Bronchial epithelial cell (primary cell): ENCODE measurements at regions not wholly inside any gene's neighbourhood (a gene's known extent, or its start where the extent isn't known, plus 50 kb on each side); places are given as distances from the start of the nearest gene placed in this dataset.

Experiments
- DNase-seq: peaks from one replicate; pipeline ENCODE4 v3.0.0-alpha.2; 2010; ENCODE audit warnings: low read depth
- FAIRE-seq: peaks from 2 replicates; lab custom pipeline; 2011; peaks lifted over from hg19 to GRCh38; lab: Jason Lieb, UNC
- H3K27me3 ChIP-seq: 2 replicates; pipeline ENCODE4 v1.5.1; 2011; ENCODE audit warnings: low read length; ENCODE audit not compliant: control insufficient read depth, insufficient read depth
- H3K36me3 ChIP-seq: 2 replicates; pipeline ENCODE4 v1.5.1; 2011; ENCODE audit warnings: low read length; ENCODE audit not compliant: control insufficient read depth, insufficient read depth
- H3K4me3 ChIP-seq: 2 replicates; pipeline ENCODE4 v1.5.1; 2011; ENCODE audit warnings: mild to moderate bottlenecking, low read depth, low read length, control low read depth
- TF ChIP-seq, protein P1 (sequence below): IDR thresholded peaks from 2 replicates; pipeline ENCODE4 v1.5.1; 2011; ENCODE audit warnings: mild to moderate bottlenecking, moderate library complexity, low read length, control low read depth, inconsistent platforms; ENCODE audit not compliant: insufficient read depth, severe bottlenecking

DNA sequence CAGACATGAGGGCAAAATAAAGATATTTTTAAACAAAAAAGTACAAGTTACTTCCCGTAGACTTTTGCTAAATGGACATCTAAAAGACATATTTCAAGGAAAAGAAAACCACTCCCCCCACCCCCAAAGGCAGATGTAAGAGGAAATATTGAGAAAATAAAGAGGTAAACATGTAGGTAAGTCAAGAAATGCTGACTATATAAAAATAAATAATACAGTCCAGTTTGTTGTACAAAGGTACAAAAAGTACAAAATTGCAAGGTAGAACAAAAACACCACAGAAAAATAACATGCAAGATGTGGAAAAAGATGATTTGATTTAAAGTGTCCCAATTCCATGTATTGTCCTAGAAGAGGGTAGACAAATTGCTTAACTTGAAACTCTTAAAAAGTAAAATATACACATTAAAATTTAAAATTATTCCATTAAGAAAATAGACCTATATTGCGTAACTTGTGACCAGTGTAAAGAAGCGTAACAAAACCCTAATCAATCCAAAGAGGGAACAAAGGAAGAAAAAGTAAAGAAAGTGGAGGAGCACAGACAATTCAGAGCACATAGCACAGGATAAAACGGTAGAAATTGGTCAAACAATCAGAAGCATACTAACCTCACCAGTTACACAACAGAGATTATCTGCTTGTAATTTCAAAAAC is 58.4 kb upstream of the FAM216B start:
- Histone ChIP-seq H3K27me3 (no peaks in the 10 kb centered on the region), H3K36me3 (no peaks in the 10 kb centered on the region), H3K4me3 (no peak overlapping the region)
- DNase-seq (no peak), FAIRE-seq (no peak)
- TF ChIP-seq, protein P1, sequence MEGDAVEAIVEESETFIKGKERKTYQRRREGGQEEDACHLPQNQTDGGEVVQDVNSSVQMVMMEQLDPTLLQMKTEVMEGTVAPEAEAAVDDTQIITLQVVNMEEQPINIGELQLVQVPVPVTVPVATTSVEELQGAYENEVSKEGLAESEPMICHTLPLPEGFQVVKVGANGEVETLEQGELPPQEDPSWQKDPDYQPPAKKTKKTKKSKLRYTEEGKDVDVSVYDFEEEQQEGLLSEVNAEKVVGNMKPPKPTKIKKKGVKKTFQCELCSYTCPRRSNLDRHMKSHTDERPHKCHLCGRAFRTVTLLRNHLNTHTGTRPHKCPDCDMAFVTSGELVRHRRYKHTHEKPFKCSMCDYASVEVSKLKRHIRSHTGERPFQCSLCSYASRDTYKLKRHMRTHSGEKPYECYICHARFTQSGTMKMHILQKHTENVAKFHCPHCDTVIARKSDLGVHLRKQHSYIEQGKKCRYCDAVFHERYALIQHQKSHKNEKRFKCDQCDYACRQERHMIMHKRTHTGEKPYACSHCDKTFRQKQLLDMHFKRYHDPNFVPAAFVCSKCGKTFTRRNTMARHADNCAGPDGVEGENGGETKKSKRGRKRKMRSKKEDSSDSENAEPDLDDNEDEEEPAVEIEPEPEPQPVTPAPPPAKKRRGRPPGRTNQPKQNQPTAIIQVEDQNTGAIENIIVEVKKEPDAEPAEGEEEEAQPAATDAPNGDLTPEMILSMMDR = no peak

DNA sequence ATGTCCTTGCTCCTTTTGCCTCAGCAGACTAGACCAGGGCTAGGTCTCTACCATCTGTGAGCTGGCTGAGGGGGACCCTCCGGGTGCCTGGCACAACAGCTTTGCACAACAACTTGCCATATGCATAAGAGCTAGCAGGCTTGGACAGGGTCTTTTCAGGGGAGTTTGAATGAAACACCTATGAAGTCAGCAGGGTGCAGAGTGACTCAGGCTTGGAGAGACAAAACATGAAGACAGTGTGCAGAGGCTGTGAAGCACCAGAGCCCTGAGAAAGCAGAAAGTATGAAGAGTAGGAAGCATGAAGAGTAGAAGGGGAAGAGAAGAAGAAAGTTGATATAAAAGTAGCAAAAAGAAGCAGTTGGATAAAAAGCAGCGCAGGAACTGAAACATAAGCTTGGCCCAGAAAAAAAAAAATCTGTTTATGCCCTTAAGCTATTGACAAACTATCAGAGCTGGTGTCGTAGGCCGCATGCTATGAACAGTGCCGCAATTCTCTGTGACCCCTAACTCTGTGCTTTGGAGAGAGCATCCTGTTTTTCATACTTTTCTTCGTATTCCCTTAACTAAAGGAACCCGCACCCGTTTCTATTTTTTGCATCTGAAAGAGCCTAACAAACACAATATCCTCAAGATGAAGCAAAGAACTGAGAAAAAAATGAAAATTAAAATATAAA is 52.7 kb upstream of the FAM216B start:
- TF ChIP-seq, protein P1 = no peak
- H3K27me3 ChIP-seq = no peaks in the 10 kb centered on the region
- no peak overlapping the region for H3K4me3 ChIP-seq
- no peaks in the 10 kb centered on the region for H3K36me3 ChIP-seq
- FAIRE-seq = no peak
- DNase-seq = peak; percentile 63

DNA sequence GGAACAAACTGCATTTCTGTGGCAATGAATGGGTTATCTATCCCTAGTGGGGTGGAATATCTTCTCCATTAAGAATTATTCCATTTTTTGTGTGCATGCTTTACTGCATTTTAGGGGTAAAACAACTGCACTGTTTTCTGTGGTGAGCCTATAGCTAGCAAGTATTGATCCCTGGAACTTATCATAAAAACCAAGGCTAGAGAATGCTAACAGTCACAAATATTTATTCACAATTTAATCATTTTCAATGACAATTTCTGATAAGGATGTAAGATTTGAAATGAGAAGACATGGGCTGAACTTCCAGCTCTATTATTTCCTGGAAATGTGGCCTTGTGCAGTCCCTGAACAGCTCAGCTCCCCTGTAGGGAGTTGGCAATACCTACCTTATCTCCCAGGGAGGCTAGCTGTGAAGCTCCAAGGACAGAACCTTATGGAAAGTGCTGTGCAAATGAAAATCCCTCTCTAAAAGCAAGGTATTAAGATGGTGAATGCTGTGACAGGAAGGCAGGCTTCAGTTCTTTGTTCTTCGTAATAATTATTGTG is 51.5 kb upstream of the FAM216B start:
- no peaks in the 10 kb centered on the region for H3K36me3 ChIP-seq
- FAIRE-seq = no peak
- TF ChIP-seq, protein P1 = no peak
- no peak overlapping the region for H3K4me3 ChIP-seq
- DNase-seq = no peak
- no peaks in the 10 kb centered on the region for H3K27me3 ChIP-seq
